ENCODE measurements at regions not wholly inside any gene's neighbourhood (a gene's known extent, or its start where the extent isn't known, plus 50 kb on each side); places are given as distances from the start of the nearest gene placed in this dataset.

DNA sequence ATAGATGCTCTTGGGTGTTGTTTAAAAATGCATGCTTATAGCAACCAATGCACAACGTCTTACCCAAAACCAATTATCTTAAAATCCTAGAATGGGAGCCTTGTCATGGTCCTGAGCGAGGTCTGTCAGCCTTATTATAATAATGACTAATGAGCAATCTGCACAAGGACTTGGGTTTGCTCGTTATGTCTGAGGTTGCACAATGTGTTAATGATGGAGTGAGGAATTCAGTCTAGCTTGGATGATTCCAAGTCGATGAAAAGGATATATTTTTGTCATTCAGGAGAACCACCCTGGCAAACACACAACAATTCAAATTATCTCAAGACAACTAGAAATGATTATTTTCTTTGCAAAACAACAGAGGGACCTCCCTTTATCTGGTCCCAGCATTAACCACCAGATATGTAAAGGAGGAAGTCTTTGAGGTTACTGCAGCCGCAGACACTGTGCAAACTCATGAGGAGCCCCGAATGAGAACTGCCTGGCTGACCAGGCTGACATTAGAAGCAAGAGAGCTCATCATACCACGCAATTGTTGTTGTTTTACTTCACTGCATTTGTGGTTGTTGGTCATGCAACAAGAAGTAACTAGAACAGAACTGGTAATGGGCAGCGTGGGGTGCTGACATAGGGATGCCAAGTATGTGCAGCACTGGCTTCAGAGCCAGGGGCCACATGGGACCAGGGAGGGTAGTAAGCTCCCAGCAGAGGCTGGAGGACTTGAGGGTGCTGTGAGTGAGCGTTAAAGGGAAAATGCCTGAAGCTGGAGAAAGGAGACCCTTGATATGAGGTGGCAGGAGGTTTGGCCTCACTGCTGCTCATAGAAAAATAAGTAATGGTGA, 488.3 kb downstream of the CDH26 start:
- no peak overlapping the region for H3K4me3 ChIP-seq (ENCODE audit: low read depth, poor library complexity, severe bottlenecking)
- WGBS, 2 donors: 75% methylated on average over 9 of the region's 9 CpGs
- intact Hi-C loops (cut with DNase I; ENCODE audit: low total_unique reads): no loop called here
- TF ChIP-seq, protein P1, sequence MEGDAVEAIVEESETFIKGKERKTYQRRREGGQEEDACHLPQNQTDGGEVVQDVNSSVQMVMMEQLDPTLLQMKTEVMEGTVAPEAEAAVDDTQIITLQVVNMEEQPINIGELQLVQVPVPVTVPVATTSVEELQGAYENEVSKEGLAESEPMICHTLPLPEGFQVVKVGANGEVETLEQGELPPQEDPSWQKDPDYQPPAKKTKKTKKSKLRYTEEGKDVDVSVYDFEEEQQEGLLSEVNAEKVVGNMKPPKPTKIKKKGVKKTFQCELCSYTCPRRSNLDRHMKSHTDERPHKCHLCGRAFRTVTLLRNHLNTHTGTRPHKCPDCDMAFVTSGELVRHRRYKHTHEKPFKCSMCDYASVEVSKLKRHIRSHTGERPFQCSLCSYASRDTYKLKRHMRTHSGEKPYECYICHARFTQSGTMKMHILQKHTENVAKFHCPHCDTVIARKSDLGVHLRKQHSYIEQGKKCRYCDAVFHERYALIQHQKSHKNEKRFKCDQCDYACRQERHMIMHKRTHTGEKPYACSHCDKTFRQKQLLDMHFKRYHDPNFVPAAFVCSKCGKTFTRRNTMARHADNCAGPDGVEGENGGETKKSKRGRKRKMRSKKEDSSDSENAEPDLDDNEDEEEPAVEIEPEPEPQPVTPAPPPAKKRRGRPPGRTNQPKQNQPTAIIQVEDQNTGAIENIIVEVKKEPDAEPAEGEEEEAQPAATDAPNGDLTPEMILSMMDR (IDR thresholded peaks at IDR 0.05): no peak
- no peak for TF ChIP-seq POLR2A (IDR thresholded peaks at IDR 0.05)
- DNase-seq (ENCODE audit: low spot score in 2 of 2): no peak

DNA sequence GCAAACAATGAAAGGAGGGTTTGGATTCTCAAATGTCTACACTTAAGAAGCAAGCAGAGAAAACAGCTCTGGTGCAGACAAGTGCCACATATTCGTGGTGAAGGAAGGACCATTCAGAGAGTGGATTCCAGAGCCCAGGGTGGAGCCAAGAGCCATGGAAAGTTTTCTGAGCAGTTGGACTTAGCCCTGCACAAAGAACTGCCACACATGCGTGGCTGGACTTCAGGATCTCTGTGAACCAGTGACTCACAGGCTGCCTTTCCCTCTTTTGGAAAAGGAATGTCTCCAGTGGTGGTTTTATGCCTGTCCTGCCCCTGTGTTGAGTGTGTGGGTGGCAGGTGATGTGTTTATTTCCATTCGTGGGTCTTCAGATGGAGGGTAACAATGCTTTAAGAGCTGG, 489.5 kb downstream of the CDH26 start:
- TF ChIP-seq, protein P1 (IDR thresholded peaks at IDR 0.05): no peak
- no peak for TF ChIP-seq POLR2A (IDR thresholded peaks at IDR 0.05)
- WGBS, 2 donors: 38 to 56% methylated on average over 3 of the region's 3 CpGs
- DNase-seq (ENCODE audit: low spot score in 2 of 2): no peak
- intact Hi-C loops (cut with DNase I; ENCODE audit: low total_unique reads): no loop called here
- H3K4me3 ChIP-seq (ENCODE audit: low read depth, poor library complexity, severe bottlenecking): no peak overlapping the region

DNA sequence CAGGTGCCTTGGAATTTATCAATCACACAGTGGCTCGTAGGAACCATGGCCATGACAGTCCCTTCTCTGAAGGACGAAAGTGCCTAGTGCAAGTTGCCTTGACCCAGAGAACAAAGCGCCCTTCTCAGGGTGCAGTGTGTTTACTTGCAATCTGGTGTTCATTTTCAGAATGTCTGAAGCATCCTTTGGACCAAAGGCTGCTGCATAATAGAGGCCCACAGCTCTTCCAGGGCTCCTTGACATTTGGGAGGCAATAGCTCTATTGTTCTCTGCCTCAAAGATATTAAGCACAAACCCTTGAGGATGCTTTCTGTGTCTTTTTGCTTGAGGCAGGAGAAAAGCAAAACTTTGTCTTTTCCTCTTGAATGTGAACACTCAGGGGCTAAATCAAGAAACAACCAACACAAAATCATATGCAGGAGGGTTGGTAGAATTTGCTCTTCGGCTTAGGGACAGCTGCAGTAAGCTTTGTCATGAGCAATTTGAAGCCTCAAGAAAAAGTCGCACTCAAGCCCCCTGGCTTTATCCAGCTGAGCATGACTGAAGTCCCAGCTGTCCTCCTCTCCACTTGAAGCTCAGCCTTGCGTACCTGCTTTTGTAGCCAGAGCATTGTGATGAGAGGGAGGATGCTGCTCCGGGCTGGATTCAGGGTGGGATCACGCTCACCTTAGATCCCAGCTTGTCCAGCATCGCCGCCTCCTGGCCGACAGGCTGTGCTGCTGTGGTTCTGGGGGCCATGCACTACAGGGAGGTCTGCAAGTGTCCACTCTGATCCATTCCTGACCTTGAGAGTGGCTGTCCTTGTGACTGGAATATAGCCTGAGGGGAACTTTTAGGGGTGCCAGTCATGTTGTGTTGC, 495.4 kb downstream of the CDH26 start:
- intact Hi-C loops (cut with DNase I; ENCODE audit: low total_unique reads): no loop called here
- no peak overlapping the region for H3K4me3 ChIP-seq (ENCODE audit: low read depth, poor library complexity, severe bottlenecking)
- 75 to 82% methylated on average over 11 of the region's 11 CpGs for WGBS, 2 donors
- TF ChIP-seq, protein P1 (IDR thresholded peaks at IDR 0.05): no peak
- no peak for TF ChIP-seq POLR2A (IDR thresholded peaks at IDR 0.05)
- no peak for DNase-seq (ENCODE audit: low spot score in 2 of 2)

DNA sequence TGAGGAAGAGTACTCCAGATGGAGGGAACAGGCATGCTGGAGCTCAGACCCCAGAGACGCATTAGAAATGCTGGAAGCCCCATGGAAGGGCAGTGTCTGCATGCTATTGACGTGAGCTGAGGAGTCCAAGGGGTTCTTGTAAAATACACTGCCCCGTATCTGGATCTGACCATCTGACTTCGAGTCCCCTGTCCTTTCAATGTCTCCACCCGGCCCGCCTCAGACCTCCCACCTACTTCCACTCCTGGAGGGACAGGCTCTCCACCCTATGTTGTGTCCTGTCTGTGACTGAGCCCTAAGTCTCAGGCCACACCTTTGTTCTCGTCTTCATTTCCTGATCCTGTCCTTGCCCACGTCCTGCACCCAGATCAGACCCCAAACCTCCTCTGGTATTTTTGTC, 496.3 kb downstream of the CDH26 start:
- no peak for TF ChIP-seq POLR2A (IDR thresholded peaks at IDR 0.05)
- TF ChIP-seq, protein P1 (IDR thresholded peaks at IDR 0.05): no peak
- no peak for DNase-seq (ENCODE audit: low spot score in 2 of 2)
- H3K4me3 ChIP-seq (ENCODE audit: low read depth, poor library complexity, severe bottlenecking): no peak overlapping the region
- intact Hi-C loops (cut with DNase I; ENCODE audit: low total_unique reads): no loop called here
- 86 to 87% methylated on average over 8 of the region's 8 CpGs for WGBS, 2 donors

DNA sequence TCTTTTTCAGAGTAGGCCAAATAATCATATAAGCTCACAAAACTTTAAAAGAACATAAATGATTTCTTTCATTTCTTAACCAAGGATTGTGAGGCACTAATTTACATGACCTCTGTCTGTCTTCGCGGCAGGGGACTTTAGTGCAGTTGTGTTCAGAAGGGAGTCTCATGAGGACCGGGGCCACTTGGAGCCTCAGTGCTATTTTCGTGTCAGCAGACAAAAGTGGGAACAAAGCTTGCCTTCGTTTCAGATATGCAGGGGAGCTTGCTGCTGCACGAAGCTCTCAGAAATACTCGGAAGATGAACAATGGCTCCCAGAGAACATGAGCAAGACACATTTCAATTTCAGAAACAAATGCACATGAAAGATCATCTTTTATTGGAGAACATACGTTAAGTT, 497.0 kb downstream of the CDH26 start:
- TF ChIP-seq, protein P1 (IDR thresholded peaks at IDR 0.05): no peak
- no peak for TF ChIP-seq POLR2A (IDR thresholded peaks at IDR 0.05)
- intact Hi-C loops (cut with DNase I; ENCODE audit: low total_unique reads): no loop called here
- WGBS, 2 donors: 81 to 88% methylated on average over 8 of the region's 8 CpGs
- no peak for DNase-seq (ENCODE audit: low spot score in 2 of 2)
- H3K4me3 ChIP-seq (ENCODE audit: low read depth, poor library complexity, severe bottlenecking): no peak overlapping the region

Measured in lower leg skin (tissue), 4 donors.